ENCODE measurements at regions not wholly inside any gene's neighbourhood (a gene's known extent, or its start where the extent isn't known, plus 50 kb on each side); places are given as distances from the start of the nearest gene placed in this dataset.

DNA sequence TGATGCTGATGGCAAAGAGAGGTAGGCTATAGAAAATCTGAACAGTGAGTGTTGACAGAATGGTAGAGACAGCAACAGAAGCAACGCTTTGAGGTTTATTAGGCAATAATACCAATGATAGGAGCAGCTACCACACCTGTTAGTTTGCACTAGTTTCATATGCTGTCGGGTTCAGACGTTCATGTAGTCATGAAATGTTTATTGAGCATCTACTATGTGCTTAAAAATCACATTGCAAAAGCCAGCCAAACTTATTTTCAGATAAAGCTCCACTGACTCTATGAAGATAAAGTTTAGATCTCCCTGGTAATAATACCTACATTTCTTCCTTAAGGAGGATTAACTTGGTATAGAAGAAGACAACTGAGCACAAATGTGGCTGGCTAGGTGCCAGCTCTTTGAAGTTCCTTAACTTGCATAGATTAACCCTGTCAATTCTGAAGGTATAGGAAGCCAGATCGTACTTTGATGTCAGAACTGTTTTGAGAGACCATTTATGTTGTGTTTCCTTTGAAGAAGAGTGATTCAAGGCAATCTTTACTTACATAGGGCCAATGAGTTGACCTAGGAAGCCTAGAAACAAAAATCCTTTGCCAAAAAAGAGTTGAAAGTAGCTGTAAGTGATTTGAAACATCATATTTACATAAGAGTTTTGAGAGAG, 71.5 kb downstream of the DISP1 start:
- CTCF ChIA-PET: interaction anchor here (0.8 kb wide), 1 partner anchor 204 kb away, joined by 3 read pairs; no protein-coding TSS in a partner anchor
- Histone ChIP-seq H3K4me3 (ENCODE audit: low read depth, low read length) (no peak overlapping the region), H3K36me3 (ENCODE audit: control insufficient read depth, insufficient read depth, low read length) (no peaks in the 10 kb centered on the region), H3K27me3 (ENCODE audit: control insufficient read depth, insufficient read depth, low read length) (no peaks in the 10 kb centered on the region)
- no peak for DNase-seq (ENCODE audit: low read depth)
- POLR2A ChIA-PET: no interaction called here
- TF ChIP-seq, protein P1, sequence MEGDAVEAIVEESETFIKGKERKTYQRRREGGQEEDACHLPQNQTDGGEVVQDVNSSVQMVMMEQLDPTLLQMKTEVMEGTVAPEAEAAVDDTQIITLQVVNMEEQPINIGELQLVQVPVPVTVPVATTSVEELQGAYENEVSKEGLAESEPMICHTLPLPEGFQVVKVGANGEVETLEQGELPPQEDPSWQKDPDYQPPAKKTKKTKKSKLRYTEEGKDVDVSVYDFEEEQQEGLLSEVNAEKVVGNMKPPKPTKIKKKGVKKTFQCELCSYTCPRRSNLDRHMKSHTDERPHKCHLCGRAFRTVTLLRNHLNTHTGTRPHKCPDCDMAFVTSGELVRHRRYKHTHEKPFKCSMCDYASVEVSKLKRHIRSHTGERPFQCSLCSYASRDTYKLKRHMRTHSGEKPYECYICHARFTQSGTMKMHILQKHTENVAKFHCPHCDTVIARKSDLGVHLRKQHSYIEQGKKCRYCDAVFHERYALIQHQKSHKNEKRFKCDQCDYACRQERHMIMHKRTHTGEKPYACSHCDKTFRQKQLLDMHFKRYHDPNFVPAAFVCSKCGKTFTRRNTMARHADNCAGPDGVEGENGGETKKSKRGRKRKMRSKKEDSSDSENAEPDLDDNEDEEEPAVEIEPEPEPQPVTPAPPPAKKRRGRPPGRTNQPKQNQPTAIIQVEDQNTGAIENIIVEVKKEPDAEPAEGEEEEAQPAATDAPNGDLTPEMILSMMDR (IDR thresholded peaks at IDR 0.05; ENCODE audit: insufficient read depth, low read depth, low read length): no peak

DNA sequence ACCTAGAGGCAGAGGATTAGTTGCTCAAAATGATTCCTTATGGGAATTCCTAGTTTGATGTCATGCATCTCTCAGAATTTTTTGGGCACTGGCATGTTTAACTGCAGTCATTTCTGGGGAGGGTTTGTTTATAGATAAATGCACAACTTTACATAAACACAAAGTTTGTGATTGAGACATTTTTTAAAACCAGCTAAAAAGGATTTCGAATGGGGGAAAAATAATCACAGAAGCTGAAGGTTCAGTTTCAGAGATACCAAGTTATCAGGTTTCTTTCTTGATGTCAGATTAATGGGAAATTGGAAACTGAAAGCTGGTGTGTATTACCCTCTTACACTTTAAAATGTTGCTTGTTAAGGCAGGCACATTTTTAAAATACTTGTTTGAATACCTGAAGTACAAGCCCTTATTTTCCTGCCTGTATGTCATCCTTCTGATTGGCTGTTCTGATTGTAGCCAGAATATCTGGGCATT, 72.1 kb downstream of the DISP1 start:
- no peak for DNase-seq (ENCODE audit: low read depth)
- ChIA-PET CTCF (no interaction called here), POLR2A (no interaction called here)
- TF ChIP-seq, protein P1 (IDR thresholded peaks at IDR 0.05; ENCODE audit: insufficient read depth, low read depth, low read length): no peak
- H3K4me3 ChIP-seq (ENCODE audit: low read depth, low read length): no peak overlapping the region
- H3K27me3 ChIP-seq (ENCODE audit: control insufficient read depth, insufficient read depth, low read length): no peaks in the 10 kb centered on the region
- no peaks in the 10 kb centered on the region for H3K36me3 ChIP-seq (ENCODE audit: control insufficient read depth, insufficient read depth, low read length)

DNA sequence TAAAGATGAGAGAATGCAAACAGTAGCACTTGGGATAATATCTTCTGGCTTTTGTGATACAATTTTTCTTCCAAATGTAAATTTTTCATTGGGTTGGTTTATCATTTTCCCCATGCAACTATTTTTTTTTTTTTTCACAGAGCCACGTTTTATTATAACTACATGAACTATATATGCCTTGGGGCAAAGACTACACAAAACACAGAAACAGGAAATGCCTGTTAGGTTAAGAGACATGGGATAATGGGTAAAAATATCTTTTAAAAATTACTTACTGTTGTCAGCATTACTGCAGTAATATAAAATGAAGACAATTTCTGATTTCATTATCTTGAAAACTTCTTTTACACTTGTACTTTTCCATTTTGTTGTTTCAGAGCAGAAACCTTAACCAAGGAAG, 74.6 kb downstream of the DISP1 start:
- CTCF ChIA-PET: no interaction called here
- no peaks in the 10 kb centered on the region for H3K36me3 ChIP-seq (ENCODE audit: control insufficient read depth, insufficient read depth, low read length)
- H3K27me3 ChIP-seq (ENCODE audit: control insufficient read depth, insufficient read depth, low read length): no peaks in the 10 kb centered on the region
- POLR2A ChIA-PET: no interaction called here
- TF ChIP-seq, protein P1 (IDR thresholded peaks at IDR 0.05; ENCODE audit: insufficient read depth, low read depth, low read length): no peak
- H3K4me3 ChIP-seq (ENCODE audit: low read depth, low read length): no peak overlapping the region
- no peak for DNase-seq (ENCODE audit: low read depth)

DNA sequence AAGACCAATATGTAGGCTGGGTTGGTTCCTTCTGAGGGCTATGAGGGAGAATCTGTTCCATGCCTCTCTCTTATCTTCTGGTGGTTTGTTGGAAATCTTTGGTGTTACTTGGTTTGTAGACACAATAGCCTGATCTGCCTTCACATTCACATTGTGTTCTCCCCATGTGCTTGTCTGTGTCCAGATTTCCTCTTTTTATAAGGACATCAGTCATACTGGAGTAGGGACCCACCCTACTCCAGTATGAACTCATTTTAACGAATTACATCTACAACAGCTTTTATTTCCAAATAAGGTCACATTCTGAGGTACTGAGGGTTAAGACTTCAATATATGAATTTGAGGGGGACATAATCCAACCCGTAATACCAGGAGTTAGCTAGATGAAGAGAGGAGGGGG, 75.9 kb downstream of the DISP1 start:
- Histone ChIP-seq H3K36me3 (ENCODE audit: control insufficient read depth, insufficient read depth, low read length) (no peaks in the 10 kb centered on the region), H3K27me3 (ENCODE audit: control insufficient read depth, insufficient read depth, low read length) (no peaks in the 10 kb centered on the region), H3K4me3 (ENCODE audit: low read depth, low read length) (no peak overlapping the region)
- CTCF ChIA-PET: no interaction called here
- POLR2A ChIA-PET: no interaction called here
- TF ChIP-seq, protein P1 (IDR thresholded peaks at IDR 0.05; ENCODE audit: insufficient read depth, low read depth, low read length): no peak
- DNase-seq (ENCODE audit: low read depth): no peak

DNA sequence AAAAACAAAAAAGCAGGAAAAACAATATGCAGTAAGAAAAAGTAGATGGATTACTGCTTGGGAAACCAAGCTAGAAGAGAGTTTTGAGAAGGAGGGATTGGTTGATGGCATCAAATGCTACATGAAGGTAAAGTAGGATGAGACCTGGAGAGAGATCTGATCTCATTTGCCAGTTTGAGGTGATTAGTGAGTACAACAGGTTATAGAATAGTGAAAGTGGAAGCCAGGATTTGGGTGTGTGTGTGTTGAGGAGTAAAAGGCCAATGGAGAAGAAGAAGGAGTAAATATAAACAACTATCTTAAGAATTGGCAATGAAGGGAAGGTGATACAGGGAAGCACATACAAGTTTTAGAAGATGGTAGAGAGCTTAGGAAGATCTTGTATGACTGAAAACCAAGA, 76.7 kb downstream of the DISP1 start:
- H3K27me3 ChIP-seq (ENCODE audit: control insufficient read depth, insufficient read depth, low read length): no peaks in the 10 kb centered on the region
- TF ChIP-seq, protein P1 (IDR thresholded peaks at IDR 0.05; ENCODE audit: insufficient read depth, low read depth, low read length): no peak
- ChIA-PET CTCF (no interaction called here), POLR2A (no interaction called here)
- no peak overlapping the region for H3K4me3 ChIP-seq (ENCODE audit: low read depth, low read length)
- DNase-seq (ENCODE audit: low read depth): no peak
- no peaks in the 10 kb centered on the region for H3K36me3 ChIP-seq (ENCODE audit: control insufficient read depth, insufficient read depth, low read length)

All from BJ (cell line).